Gastroesophageal sphincter (tissue), 4 donors: ENCODE measurements at regions not wholly inside any gene's neighbourhood (a gene's known extent, or its start where the extent isn't known, plus 50 kb on each side); places are given as distances from the start of the nearest gene placed in this dataset.

Experiments used
- ATAC-seq: fragments of 150-250 bp; one replicate; pipeline ENCODE4 v1.9.1; 2016; ENCODE audit warnings: mild to moderate bottlenecking, moderate library complexity
- H3K27ac ChIP-seq, 4 donors: fragments of 200-600 bp; sonication (generic) in 3 of 4; 1 replicate in 3 of 4; 2 replicates in 1 of 4; pipeline ENCODE4 v1.5.1; 2016 to 2019
- H3K27me3 ChIP-seq: fragments of 200-600 bp; sonication (generic); one replicate; pipeline ENCODE4 v1.5.1; 2019
- H3K36me3 ChIP-seq, 2 donors: fragments of 200-600 bp; sonication (generic); one replicate each; pipeline ENCODE4 v1.5.1; 2019; ENCODE audit warnings: control low read depth in 1 of 2
- H3K4me1 ChIP-seq, 3 donors: fragments of 200-600 bp; sonication (generic); 1 replicate in 2 of 3; 2 replicates in 1 of 3; pipeline ENCODE4 v1.5.1; 2016 to 2019; ENCODE audit warnings: control low read depth in 2 of 3
- H3K4me3 ChIP-seq, 2 donors: fragments of 200-600 bp; sonication (generic); one replicate each; pipeline ENCODE4 v1.5.1; 2019; ENCODE audit warnings: mild to moderate bottlenecking in 1 of 2, moderate library complexity in 1 of 2
- H3K9me3 ChIP-seq, 3 donors: fragments of 200-600 bp; sonication (generic); one replicate each; pipeline ENCODE4 v1.5.1; 2017 to 2019; ENCODE audit warnings: control low read depth in 2 of 3
- CTCF ChIP-seq, 4 experiments: fragments of 200-600 bp in 2 of 4; fragments of 450-650 bp in 2 of 4; sonication (generic) in 1 of 4; IDR thresholded peaks; one replicate each; pipeline ENCODE4 v1.5.1; 2017 to 2019; ENCODE audit warnings: antibody characterized with exemption in 4 of 4, mild to moderate bottlenecking in 2 of 4, moderate library complexity in 2 of 4
- EP300 ChIP-seq: sonication (generic); formaldehyde crosslinking; IDR thresholded peaks from one replicate; pipeline ENCODE4 v1.6.1; 2017; ENCODE audit warnings: antibody characterized with exemption, mild to moderate bottlenecking
- POLR2A ChIP-seq, 2 donors: fragments of 450-650 bp; IDR thresholded peaks; one replicate each; pipeline ENCODE4 v1.6.1; 2017; ENCODE audit warnings: antibody characterized with exemption in 2 of 2, mild to moderate bottlenecking in 2 of 2, moderate library complexity in 1 of 2
- POLR2AphosphoS5 ChIP-seq: sonication (generic); formaldehyde crosslinking; IDR thresholded peaks from one replicate; pipeline ENCODE4 v1.6.1; 2017; ENCODE audit warnings: antibody characterized with exemption
- WGBS, 2 donors: methylation state at CpG; one replicate each; pipeline ENCODE4 v1.1.5; 2018; ENCODE audit warnings: low coverage in 1 of 2; 5-methylcytosine and 5-hydroxymethylcytosine counted together

DNA sequence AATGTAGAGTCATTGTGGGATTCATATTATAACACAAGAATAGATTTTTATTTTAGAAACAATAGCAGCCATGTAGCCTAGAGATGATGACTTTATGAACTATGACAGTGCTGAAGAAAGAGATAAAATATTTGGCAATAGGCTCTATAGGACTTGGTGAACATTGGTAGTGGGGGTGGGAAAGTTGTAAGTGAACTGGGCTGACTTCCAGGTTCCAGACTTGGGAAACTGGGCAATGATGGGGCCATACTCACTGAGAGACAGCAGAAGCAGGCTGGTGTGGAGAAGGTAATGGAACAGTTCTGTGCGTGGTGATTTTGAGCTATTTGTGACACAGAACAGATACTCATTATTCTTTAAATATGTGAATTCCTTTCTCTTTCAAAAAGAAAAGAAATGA lies 470.3 kb upstream of the HNRNPA3 start:
- no peaks in the 10 kb centered on the region for H3K36me3 ChIP-seq
- H3K9me3 ChIP-seq = no peaks in the 10 kb centered on the region
- H3K4me3 ChIP-seq = no peak overlapping the region
- H3K27me3 ChIP-seq = peaks cover 3% of the 10 kb centered on the region
- no peak for ATAC-seq
- peaks cover 0 to 4% (median 4%) of the 10 kb centered on the region in 3 donors for H3K4me1 ChIP-seq
- 67 to 71% methylated on average over 1 of the region's 1 CpG for WGBS, 2 donors
- TF ChIP-seq EP300 (no peak), POLR2A (IDR thresholded peaks at IDR 0.05) (no peak), CTCF (IDR thresholded peaks at IDR 0.05) (no peak), POLR2AphosphoS5 (no peak)
- no peak overlapping the region for H3K27ac ChIP-seq

DNA sequence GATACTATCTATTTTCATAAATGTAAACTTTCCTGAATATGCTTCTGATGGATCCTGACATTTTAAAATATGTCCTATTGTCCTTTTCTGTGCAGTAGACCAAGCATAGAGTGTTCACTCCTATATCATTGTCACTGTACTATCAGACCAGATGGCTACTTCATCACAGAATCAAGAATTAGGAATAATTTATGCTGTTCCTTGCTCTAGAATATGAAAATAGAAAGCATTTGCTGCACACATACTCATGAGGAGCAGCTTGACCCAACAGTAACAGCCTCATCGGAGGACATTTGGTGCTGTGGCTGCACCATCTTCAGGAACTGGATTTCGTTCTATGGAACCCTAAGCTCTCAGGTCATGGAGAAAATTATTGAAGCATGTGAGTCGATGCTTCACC lies 468.9 kb upstream of the HNRNPA3 start:
- Histone ChIP-seq H3K27me3 (peaks cover 3% of the 10 kb centered on the region), H3K36me3 (no peaks in the 10 kb centered on the region), H3K4me1 (peaks cover 0 to 13% (median 4%) of the 10 kb centered on the region in 3 donors), H3K4me3 (no peak overlapping the region), H3K27ac (peak overlapping the region in 1 of 4 donors; percentile 17), H3K9me3 (no peaks in the 10 kb centered on the region)
- no peak for TF ChIP-seq CTCF (IDR thresholded peaks at IDR 0.05)
- TF ChIP-seq EP300 = no peak
- TF ChIP-seq POLR2AphosphoS5 = no peak
- TF ChIP-seq POLR2A (IDR thresholded peaks at IDR 0.05) = no peak
- ATAC-seq = no peak
- WGBS, 2 donors = 47 to 53% methylated on average over 3 of the region's 3 CpGs

DNA sequence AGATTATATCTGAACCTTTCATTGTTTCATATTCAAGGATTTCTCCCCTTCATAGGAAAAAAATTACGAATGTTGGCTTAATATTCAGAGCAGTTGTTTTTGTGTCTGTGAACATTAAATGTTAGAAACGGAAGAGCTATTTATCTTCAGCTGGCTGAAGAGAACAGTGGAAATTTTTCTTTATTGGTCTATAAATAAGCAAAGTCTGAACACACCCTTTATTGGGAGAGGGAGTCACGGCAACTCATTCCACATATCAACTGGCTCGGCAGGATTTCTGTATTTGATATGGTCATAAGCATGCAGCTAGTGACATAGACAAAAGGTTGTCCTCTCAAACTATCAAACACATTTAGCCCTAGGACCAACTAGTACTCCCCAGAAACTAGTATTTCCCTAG lies 468.4 kb upstream of the HNRNPA3 start:
- TF ChIP-seq EP300 = no peak
- TF ChIP-seq CTCF (IDR thresholded peaks at IDR 0.05) = no peak
- no peak for TF ChIP-seq POLR2A (IDR thresholded peaks at IDR 0.05)
- no peak for TF ChIP-seq POLR2AphosphoS5
- ATAC-seq = no peak
- no peaks in the 10 kb centered on the region for H3K36me3 ChIP-seq
- 15 to 17% methylated on average over 3 to 4 of the region's 4 CpGs for WGBS, 2 donors
- no peaks in the 10 kb centered on the region for H3K9me3 ChIP-seq
- H3K27ac ChIP-seq = peak overlapping the region in 1 of 4 donors; percentile 17
- H3K27me3 ChIP-seq = peaks cover 3% of the 10 kb centered on the region
- no peak overlapping the region for H3K4me3 ChIP-seq
- H3K4me1 ChIP-seq = peaks cover 0 to 13% (median 4%) of the 10 kb centered on the region in 3 donors

GRCh38 chr2:176745543-176746200 lies 466.9 kb upstream of the HNRNPA3 start:
- Histone ChIP-seq H3K9me3 (no peaks in the 10 kb centered on the region), H3K27ac (no peak overlapping the region), H3K4me1 (peaks cover 0 to 13% (median 4%) of the 10 kb centered on the region in 3 donors), H3K4me3 (no peak overlapping the region), H3K36me3 (no peaks in the 10 kb centered on the region), H3K27me3 (peaks cover 3% of the 10 kb centered on the region)
- 70 to 88% methylated on average over 8 of the region's 8 CpGs for WGBS, 2 donors
- ATAC-seq = no peak
- TF ChIP-seq CTCF (IDR thresholded peaks at IDR 0.05) (no peak), POLR2AphosphoS5 (no peak), EP300 (no peak), POLR2A (IDR thresholded peaks at IDR 0.05) (no peak)

GRCh38 chr2:176746411-176746810 lies 466.2 kb upstream of the HNRNPA3 start:
- ATAC-seq = no peak
- Histone ChIP-seq H3K4me1 (peaks cover 0 to 13% (median 4%) of the 10 kb centered on the region in 3 donors), H3K9me3 (no peaks in the 10 kb centered on the region), H3K36me3 (no peaks in the 10 kb centered on the region), H3K27me3 (peaks cover 3% of the 10 kb centered on the region), H3K4me3 (no peak overlapping the region), H3K27ac (no peak overlapping the region)
- TF ChIP-seq POLR2A (IDR thresholded peaks at IDR 0.05) (no peak), POLR2AphosphoS5 (no peak), EP300 (no peak), CTCF (IDR thresholded peaks at IDR 0.05) (no peak)
- 83 to 90% methylated on average over 4 to 7 of the region's 7 CpGs for WGBS, 2 donors
